ENCODE measurements at regions not wholly inside any gene's neighbourhood (a gene's known extent, or its start where the extent isn't known, plus 50 kb on each side); places are given as distances from the start of the nearest gene placed in this dataset.
A peak's percentile ranks its signal among the peaks of the same experiment; 100 is the strongest.

DNA sequence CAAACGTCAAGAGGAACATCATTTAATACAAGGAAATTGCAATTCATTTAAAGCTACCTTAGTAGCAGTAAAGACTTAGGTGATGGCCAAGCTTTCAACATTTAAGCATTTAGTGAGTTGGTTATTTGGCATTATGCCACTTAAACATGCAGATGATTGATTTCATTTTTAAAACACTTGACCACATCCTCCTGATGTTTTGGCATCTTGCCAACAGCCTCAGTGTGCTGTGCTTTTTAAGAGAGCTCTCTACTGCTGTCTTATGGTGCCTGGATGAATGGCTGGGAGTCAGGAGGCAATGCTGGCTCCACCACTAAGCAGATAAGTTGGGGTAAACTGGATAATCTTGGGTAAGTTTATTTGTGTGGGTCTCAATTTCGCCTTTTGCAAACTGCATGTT, 364.5 kb downstream of the MAN2A1 start:
- Histone ChIP-seq H3K27me3 (replicated peaks; ENCODE audit: control insufficient read depth, insufficient read depth, low read length) (no peaks in the 10 kb centered on the region), H3K4me3 (ENCODE audit: low read length) (no peak overlapping the region), H3K36me3 (ENCODE audit: control insufficient read depth, insufficient read depth, low read length, severe bottlenecking) (no peaks in the 10 kb centered on the region), H3K4me1 (ENCODE audit: control insufficient read depth, insufficient read depth, low read length) (peaks cover 16% of the 10 kb centered on the region), H3K9me3 (ENCODE audit: control insufficient read depth, low read length) (no peaks in the 10 kb centered on the region), H3K9ac (ENCODE audit: low read length) (no peak overlapping the region)
- peak; percentile 31 for DNase-seq (ENCODE audit: low read depth)

DNA sequence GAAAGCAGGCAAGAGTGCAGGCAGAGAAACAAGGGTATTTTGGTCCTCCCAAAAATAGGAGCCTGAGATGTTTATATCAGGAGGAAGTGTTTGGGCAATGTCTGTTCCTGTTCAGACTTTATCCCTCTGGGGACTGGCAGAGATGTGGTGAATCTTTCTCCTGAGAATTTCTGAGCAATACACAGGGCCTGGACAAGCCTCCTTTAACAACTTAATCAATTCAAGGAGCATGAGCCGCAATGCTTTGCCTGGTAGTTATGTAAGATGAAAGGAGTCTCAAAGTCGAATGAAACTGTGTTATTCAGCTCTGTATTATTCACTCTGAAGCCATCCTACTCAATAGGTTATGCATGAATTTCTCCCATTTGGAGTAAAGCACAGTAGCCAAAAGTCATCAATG, 365.6 kb downstream of the MAN2A1 start:
- H3K9me3 ChIP-seq (ENCODE audit: control insufficient read depth, low read length), result no peaks in the 10 kb centered on the region
- H3K27me3 ChIP-seq (replicated peaks; ENCODE audit: control insufficient read depth, insufficient read depth, low read length), result no peaks in the 10 kb centered on the region
- H3K4me3 ChIP-seq (ENCODE audit: low read length), result no peak overlapping the region
- H3K4me1 ChIP-seq (ENCODE audit: control insufficient read depth, insufficient read depth, low read length), result peaks cover 16% of the 10 kb centered on the region
- H3K9ac ChIP-seq (ENCODE audit: low read length), result no peak overlapping the region
- no peaks in the 10 kb centered on the region for H3K36me3 ChIP-seq (ENCODE audit: control insufficient read depth, insufficient read depth, low read length, severe bottlenecking)
- DNase-seq (ENCODE audit: low read depth), result peak; percentile 40

DNA sequence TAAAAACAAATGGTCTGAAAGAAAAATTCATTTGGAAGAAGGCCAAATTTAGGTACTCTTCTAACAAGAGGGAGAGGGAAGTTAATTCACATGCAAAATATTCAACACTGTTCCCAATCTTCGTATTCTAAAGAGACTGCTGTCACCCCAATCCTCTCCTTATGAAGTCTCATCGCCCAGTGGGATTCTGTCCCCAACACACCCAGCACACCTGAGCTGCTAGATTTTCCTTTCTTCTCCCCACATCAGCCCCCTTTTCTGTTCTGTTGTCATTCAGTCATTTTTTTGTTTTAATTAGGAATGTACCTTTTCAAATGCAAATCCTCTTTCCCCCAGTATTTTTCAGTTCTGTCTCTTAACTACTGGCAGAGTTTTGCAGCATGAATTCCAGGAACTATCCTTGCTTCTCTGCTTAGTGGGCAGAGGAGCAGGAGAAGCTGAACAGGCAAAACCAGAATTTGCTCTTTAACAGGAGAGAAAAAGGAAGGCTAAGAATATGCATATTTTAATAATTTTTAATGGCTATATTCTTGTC, 366.9 kb downstream of the MAN2A1 start:
- Histone ChIP-seq H3K4me1 (ENCODE audit: control insufficient read depth, insufficient read depth, low read length) (peaks cover 16% of the 10 kb centered on the region), H3K9me3 (ENCODE audit: control insufficient read depth, low read length) (no peaks in the 10 kb centered on the region), H3K4me3 (ENCODE audit: low read length) (no peak overlapping the region), H3K36me3 (ENCODE audit: control insufficient read depth, insufficient read depth, low read length, severe bottlenecking) (no peaks in the 10 kb centered on the region), H3K27me3 (replicated peaks; ENCODE audit: control insufficient read depth, insufficient read depth, low read length) (no peaks in the 10 kb centered on the region), H3K9ac (ENCODE audit: low read length) (no peak overlapping the region)
- no peak for DNase-seq (ENCODE audit: low read depth)

DNA sequence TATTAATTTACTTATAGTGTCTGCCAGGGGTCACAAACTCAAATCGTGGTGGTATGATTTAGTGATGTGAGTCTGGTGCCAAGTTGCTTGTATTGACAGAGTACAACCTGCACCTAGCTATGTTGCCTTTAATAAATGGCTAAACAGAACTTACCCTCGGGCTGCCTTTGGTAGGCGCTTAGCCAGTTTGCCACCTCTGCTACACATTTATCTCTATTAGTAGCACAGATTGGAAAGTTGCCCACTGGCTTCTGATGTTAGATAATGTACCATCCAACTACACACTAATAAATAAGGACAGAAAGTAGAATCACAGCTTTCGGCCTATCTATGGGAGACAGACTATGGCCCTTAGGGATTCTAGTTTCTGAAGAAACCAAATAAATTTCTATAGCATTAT, 368.4 kb downstream of the MAN2A1 start:
- Histone ChIP-seq H3K9me3 (ENCODE audit: control insufficient read depth, low read length) (no peaks in the 10 kb centered on the region), H3K9ac (ENCODE audit: low read length) (no peak overlapping the region), H3K4me3 (ENCODE audit: low read length) (no peak overlapping the region), H3K27me3 (replicated peaks; ENCODE audit: control insufficient read depth, insufficient read depth, low read length) (no peaks in the 10 kb centered on the region), H3K36me3 (ENCODE audit: control insufficient read depth, insufficient read depth, low read length, severe bottlenecking) (no peaks in the 10 kb centered on the region), H3K4me1 (ENCODE audit: control insufficient read depth, insufficient read depth, low read length) (peaks cover 16% of the 10 kb centered on the region)
- DNase-seq (ENCODE audit: low read depth), result no peak

DNA sequence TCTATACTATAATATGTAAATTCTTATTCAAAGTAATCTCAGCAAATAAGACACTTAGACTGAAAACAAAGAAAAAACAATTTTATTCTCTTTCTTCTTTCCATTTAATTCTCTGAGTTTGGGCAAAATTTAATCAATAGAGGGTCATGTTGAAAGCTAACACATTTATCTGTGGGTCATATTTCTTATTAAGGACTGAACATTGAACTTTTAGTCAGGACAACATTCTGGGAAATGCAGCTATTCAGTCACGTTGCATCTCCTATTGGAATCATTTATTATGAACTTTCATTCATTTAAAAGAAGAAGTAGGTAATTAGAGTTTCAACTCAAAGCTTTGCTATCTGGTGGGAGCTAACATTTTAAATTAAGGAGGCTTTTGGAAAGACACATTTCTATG, 372.5 kb downstream of the MAN2A1 start:
- Histone ChIP-seq H3K27me3 (replicated peaks; ENCODE audit: control insufficient read depth, insufficient read depth, low read length) (no peaks in the 10 kb centered on the region), H3K4me1 (ENCODE audit: control insufficient read depth, insufficient read depth, low read length) (no peaks in the 10 kb centered on the region), H3K9ac (ENCODE audit: low read length) (no peak overlapping the region), H3K36me3 (ENCODE audit: control insufficient read depth, insufficient read depth, low read length, severe bottlenecking) (no peaks in the 10 kb centered on the region), H3K9me3 (ENCODE audit: control insufficient read depth, low read length) (no peaks in the 10 kb centered on the region), H3K4me3 (ENCODE audit: low read length) (no peak overlapping the region)
- DNase-seq (ENCODE audit: low read depth), result no peak

DNA sequence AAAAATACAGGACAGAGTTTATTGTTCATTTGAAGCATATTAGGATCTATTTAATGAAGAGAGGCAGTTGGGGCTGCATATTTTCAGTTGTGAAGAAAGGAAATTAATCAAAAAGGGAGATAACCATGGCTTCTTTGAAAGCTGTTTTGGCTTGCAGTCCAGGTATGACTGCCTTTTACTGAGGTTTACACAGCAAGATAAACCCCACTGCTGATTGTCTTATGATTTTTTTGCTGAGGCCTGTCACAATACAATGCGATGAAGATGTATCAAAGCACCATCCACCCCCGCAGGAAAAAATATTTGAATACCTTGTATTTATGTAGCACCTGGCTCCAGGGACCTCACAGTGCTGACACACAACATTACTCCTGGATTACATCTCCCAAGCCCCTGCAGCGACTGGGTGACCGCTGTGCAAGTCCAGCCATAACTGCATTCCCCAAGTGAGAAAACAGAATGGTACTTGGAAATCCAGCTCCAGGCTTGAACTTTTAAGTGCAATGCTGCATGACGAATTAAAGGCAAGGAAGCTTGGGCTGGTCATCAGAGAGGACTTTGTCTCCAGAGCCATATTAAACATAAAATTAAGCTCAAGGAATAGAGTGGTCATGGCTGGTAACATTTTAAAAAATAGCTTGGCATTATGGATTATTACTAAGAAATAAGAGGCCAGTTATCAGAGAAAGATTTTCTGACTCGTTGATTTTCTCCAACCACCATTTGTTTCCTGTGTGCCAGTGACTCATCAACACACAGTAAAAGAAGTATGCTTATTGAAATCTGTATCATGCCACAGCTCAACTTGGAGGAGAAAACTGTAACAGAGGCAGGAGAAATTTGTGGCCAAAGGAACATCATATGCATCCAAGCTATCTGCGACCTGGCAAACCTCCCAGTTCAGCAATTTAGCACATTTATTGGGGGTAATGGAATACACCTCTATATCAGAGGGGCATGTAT, 374.2 kb downstream of the MAN2A1 start:
- no peak overlapping the region for H3K4me3 ChIP-seq (ENCODE audit: low read length)
- no peaks in the 10 kb centered on the region for H3K4me1 ChIP-seq (ENCODE audit: control insufficient read depth, insufficient read depth, low read length)
- H3K27me3 ChIP-seq (replicated peaks; ENCODE audit: control insufficient read depth, insufficient read depth, low read length), result no peaks in the 10 kb centered on the region
- no peaks in the 10 kb centered on the region for H3K36me3 ChIP-seq (ENCODE audit: control insufficient read depth, insufficient read depth, low read length, severe bottlenecking)
- peak; percentile 48 for DNase-seq (ENCODE audit: low read depth)
- peaks cover under 1% of the 10 kb centered on the region for H3K9me3 ChIP-seq (ENCODE audit: control insufficient read depth, low read length)
- no peak overlapping the region for H3K9ac ChIP-seq (ENCODE audit: low read length)

- Histone ChIP-seq H3K9me3 (ENCODE audit: control insufficient read depth, low read length) (peaks cover 7% of the 10 kb centered on the region), H3K4me1 (ENCODE audit: control insufficient read depth, insufficient read depth, low read length) (no peaks in the 10 kb centered on the region), H3K4me3 (ENCODE audit: low read length) (no peak overlapping the region), H3K27me3 (replicated peaks; ENCODE audit: control insufficient read depth, insufficient read depth, low read length) (no peaks in the 10 kb centered on the region), H3K9ac (ENCODE audit: low read length) (no peak overlapping the region), H3K36me3 (ENCODE audit: control insufficient read depth, insufficient read depth, low read length, severe bottlenecking) (no peaks in the 10 kb centered on the region)
- no peak for DNase-seq (ENCODE audit: low read depth)
Measured at GRCh38 chr5:110064603-110065268, 375.0 kb downstream of the MAN2A1 start.

- DNase-seq (ENCODE audit: low read depth), result no peak
- Histone ChIP-seq H3K9ac (ENCODE audit: low read length) (no peak overlapping the region), H3K9me3 (ENCODE audit: control insufficient read depth, low read length) (peaks cover 35% of the 10 kb centered on the region), H3K4me1 (ENCODE audit: control insufficient read depth, insufficient read depth, low read length) (no peaks in the 10 kb centered on the region), H3K36me3 (ENCODE audit: control insufficient read depth, insufficient read depth, low read length, severe bottlenecking) (no peaks in the 10 kb centered on the region), H3K27me3 (replicated peaks; ENCODE audit: control insufficient read depth, insufficient read depth, low read length) (peaks cover under 1% of the 10 kb centered on the region), H3K4me3 (ENCODE audit: low read length) (no peak overlapping the region)
Measured at GRCh38 chr5:110070836-110071235, 381.1 kb downstream of the MAN2A1 start.

- peaks cover 35% of the 10 kb centered on the region for H3K9me3 ChIP-seq (ENCODE audit: control insufficient read depth, low read length)
- DNase-seq (ENCODE audit: low read depth), result no peak
- H3K27me3 ChIP-seq (replicated peaks; ENCODE audit: control insufficient read depth, insufficient read depth, low read length), result peaks cover 4% of the 10 kb centered on the region
- H3K4me3 ChIP-seq (ENCODE audit: low read length), result no peak overlapping the region
- no peaks in the 10 kb centered on the region for H3K4me1 ChIP-seq (ENCODE audit: control insufficient read depth, insufficient read depth, low read length)
- H3K9ac ChIP-seq (ENCODE audit: low read length), result no peak overlapping the region
- H3K36me3 ChIP-seq (ENCODE audit: control insufficient read depth, insufficient read depth, low read length, severe bottlenecking), result no peaks in the 10 kb centered on the region
Measured at GRCh38 chr5:110072651-110073050, 382.9 kb downstream of the MAN2A1 start.

DNA sequence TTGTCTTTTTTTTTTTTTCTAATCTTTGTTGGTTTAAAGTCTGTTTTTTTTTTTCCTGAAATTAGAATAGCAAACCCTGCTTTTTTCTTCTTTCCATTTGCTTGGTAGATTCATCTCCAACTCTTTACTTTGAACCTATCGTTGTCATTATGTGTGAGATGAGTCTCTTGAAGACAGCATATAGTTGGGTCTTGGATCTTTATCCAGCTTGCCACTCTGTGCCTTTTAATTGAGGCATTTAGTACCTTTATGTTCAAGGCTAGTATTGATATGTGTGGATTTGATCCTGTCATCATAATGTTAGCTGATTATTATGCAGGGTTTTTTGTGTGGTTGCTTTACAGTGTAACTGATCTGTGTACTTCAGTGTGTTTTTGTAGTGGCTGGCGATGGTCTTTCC, 383.8 kb downstream of the MAN2A1 start:
- Histone ChIP-seq H3K9ac (ENCODE audit: low read length) (no peak overlapping the region), H3K4me3 (ENCODE audit: low read length) (no peak overlapping the region), H3K36me3 (ENCODE audit: control insufficient read depth, insufficient read depth, low read length, severe bottlenecking) (no peaks in the 10 kb centered on the region), H3K27me3 (replicated peaks; ENCODE audit: control insufficient read depth, insufficient read depth, low read length) (peaks cover 4% of the 10 kb centered on the region), H3K9me3 (ENCODE audit: control insufficient read depth, low read length) (peaks cover 35% of the 10 kb centered on the region), H3K4me1 (ENCODE audit: control insufficient read depth, insufficient read depth, low read length) (no peaks in the 10 kb centered on the region)
- no peak for DNase-seq (ENCODE audit: low read depth)

DNA sequence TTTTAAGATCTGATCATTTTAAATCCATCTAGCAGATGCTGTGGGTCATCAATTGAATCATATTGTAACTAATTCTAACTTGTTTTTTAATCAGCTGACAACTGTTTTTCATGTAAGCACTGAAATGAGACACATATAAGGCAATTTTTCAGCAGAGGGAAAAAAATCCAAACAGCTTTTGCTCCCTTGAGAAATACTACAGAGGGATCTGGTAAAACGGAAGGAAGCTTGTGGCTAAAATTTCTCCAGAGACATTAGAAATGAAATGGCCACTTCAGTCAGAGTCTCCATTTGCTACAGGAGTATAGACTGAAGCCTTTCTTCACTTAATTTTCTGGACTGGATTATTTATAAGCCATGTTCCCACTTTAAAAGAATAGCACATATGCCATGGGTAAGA, 385.9 kb downstream of the MAN2A1 start:
- H3K27me3 ChIP-seq (replicated peaks; ENCODE audit: control insufficient read depth, insufficient read depth, low read length), result peaks cover 4% of the 10 kb centered on the region
- H3K9ac ChIP-seq (ENCODE audit: low read length), result no peak overlapping the region
- H3K9me3 ChIP-seq (ENCODE audit: control insufficient read depth, low read length), result peaks cover 23% of the 10 kb centered on the region
- no peaks in the 10 kb centered on the region for H3K36me3 ChIP-seq (ENCODE audit: control insufficient read depth, insufficient read depth, low read length, severe bottlenecking)
- DNase-seq (ENCODE audit: low read depth), result no peak
- no peaks in the 10 kb centered on the region for H3K4me1 ChIP-seq (ENCODE audit: control insufficient read depth, insufficient read depth, low read length)
- H3K4me3 ChIP-seq (ENCODE audit: low read length), result no peak overlapping the region
